Fibroblast of skin of right biceps (primary cell): ENCODE measurements at regions not wholly inside any gene's neighbourhood (a gene's known extent, or its start where the extent isn't known, plus 50 kb on each side); places are given as distances from the start of the nearest gene placed in this dataset.
A peak's percentile ranks its signal among the peaks of the same experiment; 100 is the strongest.
"Not testable (repeated sequence)": the region's sequence is repeated elsewhere in the genome, so short reads cannot be mapped to it uniquely, and the experiment has no call there.

Experiments
- DNase-seq: peaks from one replicate; pipeline ENCODE4 v3.0.0-alpha.2; 2013

GRCh38 chr1:106344494-106344893 is 712.0 kb upstream of the PRMT6 start:
- DNase-seq, result no peak

DNA sequence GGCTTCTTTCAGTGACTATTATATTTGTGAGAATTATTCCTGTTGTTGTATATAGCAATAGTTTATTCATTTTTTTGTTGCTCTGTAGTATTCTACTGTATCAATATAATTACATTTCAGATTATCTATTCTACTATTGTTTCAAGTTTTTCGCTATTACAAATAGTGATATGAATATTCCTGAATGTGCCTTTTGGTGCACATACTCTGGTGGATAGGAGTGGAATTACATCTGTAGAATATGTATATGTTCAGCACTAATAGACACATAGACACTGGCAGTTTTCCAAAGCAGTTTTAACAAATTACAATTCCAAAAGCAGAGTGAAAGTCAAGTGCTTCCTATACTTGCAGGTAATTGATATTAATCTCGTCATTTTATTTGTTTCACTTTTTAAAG is 696.2 kb upstream of the PRMT6 start:
- DNase-seq, result peak; percentile 1

- DNase-seq, result no peak
Observed at GRCh38 chr1:106366627-106367319, 689.7 kb upstream of the PRMT6 start.

DNA sequence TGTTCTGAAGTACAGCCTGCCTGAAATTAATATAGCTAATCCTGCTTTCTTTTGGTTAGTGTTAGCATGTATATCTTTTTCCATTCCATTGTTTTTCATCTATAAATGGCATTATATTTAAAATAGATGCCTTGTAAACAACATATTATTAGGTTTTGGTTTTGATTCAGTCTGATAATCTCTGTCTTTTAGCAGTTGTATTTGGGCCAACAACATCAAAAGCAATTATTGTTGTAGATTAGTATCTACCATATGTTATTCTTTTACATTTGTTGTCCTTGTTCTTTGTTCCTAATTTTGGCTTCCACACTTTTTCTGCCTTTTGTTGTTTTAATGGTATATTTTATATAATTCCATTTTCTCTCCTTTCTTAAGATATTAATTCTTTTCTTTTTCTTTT is 678.2 kb upstream of the PRMT6 start:
- no peak for DNase-seq

- DNase-seq, result no peak
Observed at GRCh38 chr1:106380772-106381171, 675.7 kb upstream of the PRMT6 start.

DNA sequence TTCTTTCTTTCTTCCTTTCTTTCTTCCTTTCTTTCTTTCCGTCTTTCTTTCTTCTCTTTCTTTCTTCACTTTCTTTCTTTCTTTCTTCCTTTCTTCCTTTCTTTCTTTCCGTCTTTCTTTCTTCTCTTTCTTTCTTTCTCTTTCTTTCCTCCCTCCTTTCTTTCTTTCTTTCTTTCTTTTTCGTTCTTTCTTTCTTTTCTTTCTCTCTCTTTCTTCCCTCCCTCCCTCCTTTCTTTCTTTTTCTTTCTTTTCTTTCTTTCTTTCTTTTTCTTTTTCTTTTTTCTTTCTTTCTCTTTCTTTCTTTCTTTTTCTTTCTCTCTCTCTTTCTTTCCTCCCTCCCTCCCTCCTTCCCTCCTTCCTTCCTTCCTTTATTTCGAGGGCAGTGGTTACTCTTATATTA is 667.3 kb upstream of the PRMT6 start:
- DNase-seq, result not testable (repeated sequence)

DNA sequence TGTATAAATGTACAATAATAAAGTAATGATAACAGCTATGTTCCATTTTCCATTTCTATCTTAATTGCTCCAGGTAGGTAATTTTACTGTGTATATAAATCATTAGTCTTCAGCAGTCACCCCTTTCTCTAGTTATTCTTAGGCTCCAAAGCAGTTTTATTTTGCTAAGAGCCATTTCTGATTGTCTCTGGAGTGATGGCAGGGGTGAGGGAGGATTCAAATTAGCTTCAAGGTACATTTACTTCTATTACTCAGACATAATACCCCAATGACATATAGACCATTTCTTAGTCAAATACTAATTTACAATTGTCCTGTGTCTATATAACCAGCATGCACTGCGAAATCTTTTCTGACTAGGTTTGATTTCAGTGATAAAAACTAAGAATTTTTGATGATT is 663.4 kb upstream of the PRMT6 start:
- DNase-seq, result no peak

GRCh38 chr1:106396020-106396419 is 660.5 kb upstream of the PRMT6 start:
- no peak for DNase-seq

GRCh38 chr1:106398391-106398790 is 658.1 kb upstream of the PRMT6 start:
- no peak for DNase-seq

DNA sequence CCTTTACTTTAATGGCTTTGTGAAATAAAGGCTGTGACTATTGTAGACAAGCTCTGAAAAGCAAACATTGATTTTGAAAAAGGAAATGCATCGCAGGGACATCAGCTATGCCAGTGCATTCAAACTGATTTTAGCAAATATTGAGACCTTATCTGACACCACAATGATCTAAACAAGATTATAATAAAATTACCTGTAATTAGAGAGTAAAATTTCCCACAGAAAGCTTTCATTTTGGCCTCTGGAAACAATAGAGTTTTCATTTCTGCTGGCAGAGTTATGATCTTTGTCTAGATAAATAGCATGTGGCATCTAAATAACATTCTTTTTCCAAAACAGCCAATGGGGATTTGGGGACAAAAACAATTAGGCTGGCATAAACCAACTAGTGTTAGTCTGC is 650.4 kb upstream of the PRMT6 start:
- DNase-seq, result no peak

DNA sequence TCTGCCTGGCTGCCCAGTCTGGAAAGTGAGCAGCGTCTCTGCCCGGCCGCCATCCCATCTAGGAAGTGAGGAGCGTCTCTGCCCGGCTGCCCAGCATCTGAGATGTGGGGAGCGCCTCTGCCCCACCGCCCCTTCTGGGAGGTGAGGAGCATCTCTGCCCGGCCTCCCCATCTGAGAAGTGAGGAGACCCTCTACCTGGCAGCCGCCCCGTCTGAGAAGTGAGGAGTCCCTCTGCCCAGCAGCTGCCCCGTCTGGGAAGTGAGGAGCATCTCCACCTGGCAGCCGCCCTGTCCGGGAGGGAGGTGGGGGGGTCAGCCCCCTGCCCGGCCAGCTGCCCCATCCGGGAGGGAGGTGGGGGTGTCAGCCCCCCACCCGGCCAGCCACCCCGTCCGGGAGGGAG is 644.2 kb upstream of the PRMT6 start:
- DNase-seq, result not testable (repeated sequence)

DNA sequence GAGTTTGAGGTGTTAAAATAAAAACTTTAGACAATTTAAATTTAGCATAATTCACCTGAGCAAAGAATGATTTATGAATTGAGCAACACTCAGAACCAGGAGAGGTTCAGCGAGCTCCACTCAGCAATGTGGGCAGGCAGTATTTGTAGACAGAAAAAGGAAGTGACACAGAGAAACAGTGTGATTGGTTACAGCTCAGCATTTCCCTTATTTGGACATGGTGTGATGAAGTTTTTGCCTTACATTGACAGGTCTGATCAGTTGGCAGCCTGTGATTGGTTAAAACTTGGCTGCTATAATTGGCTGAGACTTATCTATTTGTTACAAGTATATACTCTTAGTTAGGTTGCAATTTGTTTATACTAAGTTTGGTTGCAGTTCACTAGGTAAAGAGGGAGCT is 621.2 kb upstream of the PRMT6 start:
- no peak for DNase-seq

DNA sequence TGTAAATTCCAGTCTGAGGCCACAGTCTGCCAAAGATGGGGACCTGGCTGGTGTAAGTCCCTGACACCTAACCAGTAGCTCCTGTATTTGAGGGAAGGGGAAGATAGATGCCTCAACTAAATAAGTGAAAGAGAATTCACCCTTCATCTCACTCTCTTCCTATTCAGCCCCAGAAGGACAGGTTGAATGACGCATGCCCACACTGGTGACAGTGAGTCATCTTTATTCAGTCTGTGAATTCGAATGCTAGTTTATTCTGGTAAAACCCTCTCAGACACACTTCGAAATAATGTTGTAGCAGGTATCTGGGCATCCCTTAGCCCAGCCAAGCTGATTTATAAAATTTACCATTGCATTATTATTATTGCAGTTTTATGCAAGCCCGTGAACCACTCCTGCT is 617.0 kb upstream of the PRMT6 start:
- DNase-seq, result no peak

GRCh38 chr1:106447466-106447865 is 609.0 kb upstream of the PRMT6 start:
- DNase-seq, result no peak

DNA sequence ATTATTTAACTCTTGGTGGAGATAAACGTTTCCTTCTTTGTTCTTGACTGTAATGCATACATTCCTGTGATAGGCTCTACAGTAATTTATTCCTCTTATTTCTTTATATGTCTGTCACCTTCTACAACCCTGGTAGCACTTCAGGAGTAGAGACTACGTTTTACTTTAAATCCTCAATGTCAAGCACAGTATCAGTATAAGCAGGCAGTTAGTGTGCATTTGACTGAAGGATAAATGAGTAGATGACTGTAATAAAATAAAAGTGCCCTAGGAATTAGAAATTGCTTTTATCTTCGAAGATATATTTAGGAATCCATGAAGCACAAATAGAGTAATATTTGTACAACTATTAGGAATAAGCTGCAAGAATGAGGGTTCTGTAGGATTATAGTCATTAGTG is 599.6 kb upstream of the PRMT6 start:
- DNase-seq, result no peak

- no peak for DNase-seq
Observed at GRCh38 chr1:106457368-106457767, 599.1 kb upstream of the PRMT6 start.

GRCh38 chr1:106458866-106459265 is 597.6 kb upstream of the PRMT6 start:
- DNase-seq, result no peak

- DNase-seq, result no peak
Observed at GRCh38 chr1:106459418-106459817, 597.1 kb upstream of the PRMT6 start.

DNA sequence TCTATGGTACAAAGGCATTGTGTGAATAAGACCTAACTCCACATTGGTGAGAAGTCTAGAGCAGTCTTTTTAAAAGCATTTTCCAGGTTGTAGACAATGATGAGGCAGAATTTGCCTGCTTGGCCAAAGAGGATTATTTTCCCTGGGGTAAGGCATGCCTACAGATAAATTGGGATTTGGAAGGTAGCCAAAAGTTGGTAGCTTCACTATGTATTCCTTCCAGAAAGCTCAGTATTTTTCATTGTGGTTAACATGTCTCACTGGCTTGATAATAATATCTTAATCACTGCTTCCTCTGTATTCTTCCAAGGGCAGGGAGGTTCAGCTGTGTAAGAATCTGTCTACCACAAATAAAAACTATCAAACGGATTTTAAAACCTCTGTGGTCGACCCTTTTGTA is 590.8 kb upstream of the PRMT6 start:
- peak; percentile 33 for DNase-seq

DNA sequence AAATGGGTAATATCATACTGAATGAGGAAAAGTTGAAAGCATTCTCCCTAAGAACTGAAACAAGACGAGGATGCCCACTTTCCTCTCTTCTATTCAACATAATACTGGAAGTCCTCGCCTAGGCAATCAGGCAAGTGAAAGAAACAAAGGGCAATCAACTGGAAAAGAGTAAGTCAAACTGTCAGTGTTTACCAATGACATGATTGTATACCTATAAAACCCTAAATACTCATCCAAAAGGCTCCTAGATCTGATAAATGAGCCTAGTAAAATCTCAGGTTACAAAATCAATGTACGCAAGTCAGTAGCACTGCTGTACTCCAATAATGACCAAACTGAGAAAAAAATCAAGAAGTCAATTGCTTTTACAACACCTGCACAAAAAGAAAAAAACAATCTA is 575.8 kb upstream of the PRMT6 start:
- no peak for DNase-seq

DNA sequence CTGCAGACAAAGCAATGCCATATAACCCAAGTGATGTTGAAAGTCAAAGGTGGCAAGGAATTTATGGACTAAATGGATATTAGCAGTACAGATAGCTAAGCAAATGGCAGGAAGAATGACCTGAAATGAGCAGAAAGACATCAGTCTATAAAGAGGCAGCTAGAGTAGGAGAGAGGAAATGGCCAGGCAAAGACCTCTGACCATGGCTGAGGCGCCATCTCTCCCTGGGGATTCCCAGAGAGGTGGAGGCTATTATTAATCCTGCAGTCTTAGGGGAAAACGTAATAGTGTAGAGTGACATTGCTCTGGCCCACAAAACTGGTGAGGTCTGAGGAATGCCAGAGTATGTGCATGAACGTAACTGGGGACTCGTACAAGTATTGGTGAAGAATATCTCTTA is 563.6 kb upstream of the PRMT6 start:
- DNase-seq, result no peak

DNA sequence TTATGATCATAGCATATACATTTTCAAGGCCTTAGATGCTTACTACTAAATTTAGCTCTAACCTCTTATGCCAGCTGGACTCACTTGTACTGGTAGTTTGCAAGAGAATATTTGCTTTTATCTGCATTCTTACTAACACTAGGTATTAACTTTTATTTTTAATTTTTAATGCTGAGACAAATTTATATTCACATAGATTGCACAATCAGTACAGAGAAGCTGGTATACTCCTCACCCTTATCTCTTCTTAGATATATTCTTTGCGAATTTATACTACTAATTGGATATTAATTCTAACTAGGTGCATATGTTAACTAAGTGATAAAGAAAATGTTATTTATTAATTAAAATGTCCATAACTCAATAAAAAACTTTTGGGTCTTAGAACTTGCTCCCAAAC is 561.8 kb upstream of the PRMT6 start:
- DNase-seq, result no peak

- DNase-seq, result peak; percentile 16
Observed at GRCh38 chr1:106498238-106498637, 558.2 kb upstream of the PRMT6 start.

GRCh38 chr1:106502659-106503058 is 553.8 kb upstream of the PRMT6 start:
- no peak for DNase-seq

- no peak for DNase-seq
Observed at GRCh38 chr1:106515375-106515774, 541.1 kb upstream of the PRMT6 start.

DNA sequence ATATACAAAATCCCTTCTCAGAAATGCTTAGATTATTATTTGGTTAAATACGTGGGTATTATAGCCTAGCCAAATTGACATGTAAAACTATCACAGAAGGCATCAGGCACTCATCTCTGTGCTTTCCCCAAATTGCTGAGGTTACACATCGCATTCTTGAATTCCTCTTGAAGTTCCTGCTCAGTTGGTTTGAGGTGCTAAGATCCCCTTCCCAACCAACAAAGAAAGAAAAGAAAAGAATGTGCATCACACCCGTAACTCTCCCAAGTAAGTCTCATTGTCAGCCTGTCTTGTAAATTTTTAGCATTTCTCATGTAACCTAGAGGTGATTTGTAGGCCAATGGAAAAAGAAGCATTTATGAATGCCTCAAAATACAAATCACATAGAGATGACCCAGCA is 539.2 kb upstream of the PRMT6 start:
- DNase-seq, result peak; percentile 5
